GM19463 (cell line): ENCODE measurements at regions not wholly inside any gene's neighbourhood (a gene's known extent, or its start where the extent isn't known, plus 50 kb on each side); places are given as distances from the start of the nearest gene placed in this dataset.
A peak's percentile ranks its signal among the peaks of the same experiment; 100 is the strongest.

ENCODE experiments used
- ATAC-seq: cut with Tn5 transposase; IDR thresholded peaks from one replicate; pipeline ENCODE4 v1.9.1; 2021; ENCODE audit warnings: mild to moderate bottlenecking, moderate library complexity; ENCODE audit not compliant: unreplicated experiment

- ATAC-seq, result no peak
Measured at GRCh38 chr9:71384343-71384742, 262.9 kb upstream of the TRPM3 start.

GRCh38 chr9:71383308-71383940 is 262.0 kb upstream of the TRPM3 start:
- no peak for ATAC-seq

GRCh38 chr9:71368157-71368556 is 246.7 kb upstream of the TRPM3 start:
- ATAC-seq, result no peak

- no peak for ATAC-seq
Measured at GRCh38 chr9:71364186-71364955, 242.9 kb upstream of the TRPM3 start.

GRCh38 chr9:71363286-71363961 is 242.0 kb upstream of the TRPM3 start:
- no peak for ATAC-seq

- no peak for ATAC-seq
Measured at GRCh38 chr9:71361357-71361756, 239.9 kb upstream of the TRPM3 start.

GRCh38 chr9:71357346-71357745 is 235.9 kb upstream of the TRPM3 start:
- no peak for ATAC-seq

GRCh38 chr9:71355884-71356283 is 234.5 kb upstream of the TRPM3 start:
- ATAC-seq, result no peak

- ATAC-seq, result no peak
Measured at GRCh38 chr9:71353720-71354119, 232.3 kb upstream of the TRPM3 start.

GRCh38 chr9:71352837-71353236 is 231.4 kb upstream of the TRPM3 start:
- ATAC-seq, result no peak

- no peak for ATAC-seq
Measured at GRCh38 chr9:71349218-71349617, 227.8 kb upstream of the TRPM3 start.

GRCh38 chr9:71333321-71333720 is 211.9 kb upstream of the TRPM3 start:
- no peak for ATAC-seq

- no peak for ATAC-seq
Measured at GRCh38 chr9:71331603-71332002, 210.2 kb upstream of the TRPM3 start.

GRCh38 chr9:71329873-71330272 is 208.5 kb upstream of the TRPM3 start:
- ATAC-seq, result no peak

GRCh38 chr9:71326360-71326759 is 204.9 kb upstream of the TRPM3 start:
- ATAC-seq, result no peak

- ATAC-seq, result no peak
Measured at GRCh38 chr9:71323357-71323756, 201.9 kb upstream of the TRPM3 start.

- ATAC-seq, result no peak
Measured at GRCh38 chr9:71322311-71322710, 200.9 kb upstream of the TRPM3 start.

- peak; percentile 69 for ATAC-seq
Measured at GRCh38 chr9:71308454-71308853, 187.0 kb upstream of the TRPM3 start.

- ATAC-seq, result peak; percentile 62
Measured at GRCh38 chr9:71306134-71306533, 184.7 kb upstream of the TRPM3 start.

- ATAC-seq, result no peak
Measured at GRCh38 chr9:71303351-71303750, 181.9 kb upstream of the TRPM3 start.

GRCh38 chr9:71302776-71303175 is 181.4 kb upstream of the TRPM3 start:
- ATAC-seq, result peak; percentile 73

- no peak for ATAC-seq
Measured at GRCh38 chr9:71295928-71296327, 174.5 kb upstream of the TRPM3 start.
